22Rv1 (cell line): ENCODE measurements at regions not wholly inside any gene's neighbourhood (a gene's known extent, or its start where the extent isn't known, plus 50 kb on each side); places are given as distances from the start of the nearest gene placed in this dataset.

Experiments used
- H3K27ac ChIP-seq: fragments of 450-650 bp; 2 replicates; pipeline ENCODE4 v1.5.1; 2017
- CTCF ChIP-seq: fragments of 450-650 bp; IDR thresholded peaks from 2 replicates; pipeline ENCODE4 v1.5.1; 2017; ENCODE audit warnings: mild to moderate bottlenecking
- ZFX ChIP-seq: fragments of 450-650 bp; IDR thresholded peaks from 2 replicates; pipeline ENCODE4 v1.6.1; 2017; ENCODE audit warnings: antibody characterized with exemption, borderline replicate concordance

- TF ChIP-seq ZFX (no peak), CTCF (no peak)
- no peak overlapping the region for H3K27ac ChIP-seq
Observed at GRCh38 chr1:29415861-29416260, 179.5 kb downstream of the PTPRU start.

DNA sequence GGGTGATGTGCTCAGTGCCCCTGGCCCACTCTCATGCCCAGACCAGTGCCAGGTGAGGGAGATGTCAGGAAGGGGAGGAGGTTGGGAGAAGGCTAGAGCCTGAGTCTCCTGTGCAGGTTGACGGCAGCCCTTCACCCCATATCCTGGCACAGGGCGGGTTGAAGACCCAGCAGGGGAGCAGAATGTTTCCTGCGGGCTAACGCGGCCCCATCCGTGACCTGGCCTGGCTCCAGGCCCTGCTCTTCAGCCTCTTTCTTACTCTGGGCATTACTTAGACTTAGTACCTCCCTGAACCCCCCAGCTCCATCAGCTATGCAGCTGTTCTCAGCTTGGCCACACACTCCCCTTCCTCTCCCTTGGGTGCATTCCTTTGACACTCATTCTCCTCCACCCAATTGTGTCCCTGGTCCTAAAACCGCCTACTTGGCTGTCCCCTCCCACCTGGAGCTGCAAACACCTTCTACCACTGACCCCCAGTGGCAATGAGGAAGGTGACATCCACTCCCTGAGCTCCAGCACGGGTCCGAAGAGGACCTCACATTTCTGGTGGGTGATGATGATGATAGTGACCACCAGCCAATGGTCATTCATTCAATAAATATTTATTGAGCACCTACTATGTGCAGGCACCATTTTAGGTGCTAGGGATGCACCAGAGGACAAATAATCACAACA, 179.0 kb downstream of the PTPRU start:
- no peak for TF ChIP-seq ZFX
- peak; percentile 27; the same call in 1 of the 2 replicates for TF ChIP-seq CTCF
- H3K27ac ChIP-seq, result no peak overlapping the region

DNA sequence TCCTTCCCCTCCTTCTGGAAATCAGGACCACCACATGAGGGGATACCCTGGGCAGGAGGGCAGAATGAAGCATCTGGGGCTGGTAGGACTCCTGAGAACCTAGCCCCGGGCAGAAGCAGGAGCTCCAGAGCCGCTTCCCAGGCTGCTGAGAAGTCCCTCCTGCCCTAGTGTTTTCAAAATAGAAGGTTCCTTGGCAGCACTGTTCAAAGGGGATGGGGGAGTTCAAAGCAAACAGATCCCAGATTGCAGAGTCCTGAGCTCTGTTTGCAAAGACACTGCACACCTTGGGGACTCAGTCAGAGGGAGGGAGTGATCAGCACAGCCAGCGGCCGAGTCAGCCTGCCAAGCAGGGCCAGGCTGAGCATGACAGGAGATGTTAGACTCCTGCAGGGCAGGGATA, 177.8 kb downstream of the PTPRU start:
- TF ChIP-seq CTCF (no peak), ZFX (no peak)
- no peak overlapping the region for H3K27ac ChIP-seq

- TF ChIP-seq ZFX, result no peak
- no peak for TF ChIP-seq CTCF
- no peak overlapping the region for H3K27ac ChIP-seq
Observed at GRCh38 chr1:29413661-29414060, 177.3 kb downstream of the PTPRU start.

GRCh38 chr1:29412591-29412990, 176.3 kb downstream of the PTPRU start:
- H3K27ac ChIP-seq, result no peak overlapping the region
- no peak for TF ChIP-seq ZFX
- no peak for TF ChIP-seq CTCF

DNA sequence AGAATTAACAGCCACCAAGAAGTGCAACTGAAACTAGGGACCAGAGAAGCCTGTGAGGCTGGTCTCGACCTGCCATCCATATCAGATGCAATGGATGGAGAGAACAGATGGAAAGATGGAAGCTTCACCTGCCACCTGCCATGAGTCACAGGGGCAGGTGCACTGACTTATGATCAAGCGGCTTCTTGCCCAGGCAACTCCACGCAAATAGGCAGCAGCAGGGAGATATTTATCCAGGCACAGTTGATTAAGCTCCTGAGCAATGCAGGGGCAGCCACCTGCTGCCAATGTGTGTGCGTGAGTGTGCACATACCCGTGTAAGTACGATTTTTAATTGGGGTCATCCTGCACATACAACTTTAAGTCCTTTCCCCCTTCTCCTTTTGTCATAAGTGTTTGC, 174.2 kb downstream of the PTPRU start:
- TF ChIP-seq CTCF (no peak), ZFX (no peak)
- no peak overlapping the region for H3K27ac ChIP-seq

DNA sequence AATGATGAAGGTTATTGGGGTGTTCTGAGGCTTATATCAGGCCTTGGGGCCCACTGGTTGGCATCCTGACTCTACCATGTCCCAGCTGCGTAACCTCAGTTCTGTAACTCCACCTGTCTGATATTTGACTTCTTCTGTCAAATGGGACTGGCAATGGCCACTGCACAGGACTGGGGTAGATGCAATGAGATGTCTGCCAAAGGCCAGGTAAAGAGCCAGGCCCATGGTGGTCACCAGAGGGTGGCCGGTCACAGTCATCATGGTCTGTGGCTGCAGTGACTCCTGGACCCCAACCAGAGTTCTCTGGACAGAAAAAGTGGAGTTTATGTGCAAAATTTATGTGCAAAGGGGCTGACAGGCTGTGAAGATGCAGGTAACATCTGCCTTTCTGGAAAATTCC, 173.3 kb downstream of the PTPRU start:
- no peak for TF ChIP-seq CTCF
- no peak for TF ChIP-seq ZFX
- H3K27ac ChIP-seq, result no peak overlapping the region
